H54 (cell line): ENCODE measurements at regions not wholly inside any gene's neighbourhood (a gene's known extent, or its start where the extent isn't known, plus 50 kb on each side); places are given as distances from the start of the nearest gene placed in this dataset.

Experiments used
- DNase-seq: peaks from one replicate; pipeline ENCODE4 v3.0.0; 2011; ENCODE audit warnings: low spot score, mixed read lengths; ENCODE audit not compliant: insufficient read length
- FAIRE-seq: peaks from 3 replicates; lab custom pipeline; 2011; peaks lifted over from hg19 to GRCh38; lab: Jason Lieb, UNC
- POLR2A ChIP-seq: IDR thresholded peaks from 2 replicates; pipeline ENCODE4 v1.6.1; 2011; ENCODE audit warnings: low read depth, mild to moderate bottlenecking, low read length

DNA sequence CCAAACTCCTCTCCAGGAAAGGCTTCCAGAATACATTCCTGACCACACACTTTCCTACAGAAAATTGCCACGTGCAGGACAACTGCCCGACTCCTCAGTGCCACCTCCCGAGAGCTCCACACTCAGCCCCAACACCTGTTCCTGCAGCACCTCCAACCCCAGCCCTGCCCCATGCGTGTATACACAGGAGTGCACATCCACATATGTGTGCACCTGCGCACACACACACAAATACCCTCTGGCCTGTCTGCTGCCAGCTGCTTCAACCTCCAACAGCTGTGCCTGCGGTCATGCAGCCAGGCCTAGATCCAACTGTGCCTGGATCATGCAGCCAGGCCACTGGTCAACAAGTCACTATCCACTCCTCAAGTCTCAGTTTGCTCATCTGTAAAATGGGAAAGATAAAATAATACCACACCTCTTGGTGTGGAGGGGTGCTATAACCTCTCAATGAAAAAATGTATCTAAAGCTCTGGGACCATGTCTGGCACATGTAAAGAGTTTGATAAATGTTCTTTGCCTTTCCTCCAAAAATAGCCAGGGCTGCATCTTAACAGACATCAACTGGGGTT, 152.1 kb upstream of the ID2 start:
- DNase-seq = no peak
- FAIRE-seq = no peak
- no peak for TF ChIP-seq POLR2A

DNA sequence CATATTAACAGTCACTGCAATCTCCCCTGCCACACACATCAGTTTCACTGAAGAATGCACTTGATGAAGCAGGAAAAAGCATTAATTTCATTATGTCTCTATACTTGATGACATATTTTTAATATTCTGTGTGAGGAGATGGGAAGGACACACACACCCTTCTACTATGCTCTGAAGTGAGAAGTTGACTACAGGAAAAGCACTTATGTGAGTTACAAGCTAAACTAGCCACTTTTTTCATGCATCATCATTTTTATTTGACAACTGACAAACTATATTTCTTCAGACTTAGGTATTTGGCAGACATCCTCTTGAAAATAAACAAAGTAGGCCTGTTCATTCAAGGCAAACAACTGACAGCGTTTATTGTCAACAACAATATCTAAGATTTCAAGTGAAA, 150.4 kb upstream of the ID2 start:
- FAIRE-seq (no peak), DNase-seq (no peak)
- no peak for TF ChIP-seq POLR2A

DNA sequence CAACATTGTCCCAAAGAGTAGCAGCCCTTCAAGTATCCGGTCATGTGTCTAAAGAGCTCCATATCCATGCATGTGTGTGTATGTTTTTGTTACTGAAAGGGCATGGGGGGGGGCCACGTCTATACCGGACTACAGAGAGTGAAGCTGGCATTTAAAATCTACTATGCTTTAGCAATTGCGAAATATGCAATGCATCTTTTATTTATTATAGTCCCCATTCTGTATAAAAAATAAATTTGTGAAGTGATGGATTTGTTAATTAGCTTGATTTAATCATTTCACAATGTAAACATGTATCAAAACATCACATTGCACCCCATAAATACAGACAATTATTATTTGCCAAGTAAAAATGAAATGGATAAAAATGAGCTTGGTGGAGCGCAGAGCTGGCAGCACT, 149.4 kb upstream of the ID2 start:
- no peak for DNase-seq
- no peak for TF ChIP-seq POLR2A
- no peak for FAIRE-seq

DNA sequence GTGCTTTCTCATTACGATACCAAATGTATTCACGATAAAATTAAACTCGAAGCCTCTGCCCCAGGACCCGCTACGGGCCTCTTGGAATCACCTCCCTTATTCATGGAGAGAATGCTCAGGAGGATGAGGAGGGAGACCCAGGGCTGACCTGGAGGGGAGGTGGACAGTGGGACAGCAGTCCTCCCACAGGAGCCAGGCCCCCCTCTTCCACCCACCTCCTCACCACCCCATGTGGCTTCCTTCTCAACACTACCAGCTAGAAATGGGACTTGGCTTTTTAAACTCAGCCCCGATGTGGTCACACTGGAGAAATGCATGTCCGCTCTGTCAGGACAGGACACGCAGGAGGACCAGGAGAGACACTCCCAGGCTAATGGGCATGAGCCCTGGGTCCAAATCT, 147.9 kb upstream of the ID2 start:
- no peak for DNase-seq
- TF ChIP-seq POLR2A = no peak
- FAIRE-seq = no peak

DNA sequence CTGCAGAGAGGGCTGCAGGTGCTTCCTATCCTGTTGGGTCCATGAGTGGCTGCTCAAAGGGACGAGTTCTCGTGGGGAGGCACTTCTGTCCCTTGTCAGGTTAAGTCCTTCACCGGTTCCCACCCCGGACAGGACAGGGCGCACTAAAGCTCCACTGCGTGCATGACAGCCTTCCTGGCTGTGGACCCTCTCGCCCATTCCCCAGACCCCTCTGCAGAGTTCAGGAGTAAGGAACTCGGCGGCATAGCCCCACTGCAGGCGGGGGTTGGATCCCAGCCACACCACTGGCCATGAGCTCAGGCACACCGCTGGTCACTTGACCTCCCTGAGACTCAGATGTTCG, 147.5 kb upstream of the ID2 start:
- DNase-seq (no peak), FAIRE-seq (no peak)
- TF ChIP-seq POLR2A = no peak

DNA sequence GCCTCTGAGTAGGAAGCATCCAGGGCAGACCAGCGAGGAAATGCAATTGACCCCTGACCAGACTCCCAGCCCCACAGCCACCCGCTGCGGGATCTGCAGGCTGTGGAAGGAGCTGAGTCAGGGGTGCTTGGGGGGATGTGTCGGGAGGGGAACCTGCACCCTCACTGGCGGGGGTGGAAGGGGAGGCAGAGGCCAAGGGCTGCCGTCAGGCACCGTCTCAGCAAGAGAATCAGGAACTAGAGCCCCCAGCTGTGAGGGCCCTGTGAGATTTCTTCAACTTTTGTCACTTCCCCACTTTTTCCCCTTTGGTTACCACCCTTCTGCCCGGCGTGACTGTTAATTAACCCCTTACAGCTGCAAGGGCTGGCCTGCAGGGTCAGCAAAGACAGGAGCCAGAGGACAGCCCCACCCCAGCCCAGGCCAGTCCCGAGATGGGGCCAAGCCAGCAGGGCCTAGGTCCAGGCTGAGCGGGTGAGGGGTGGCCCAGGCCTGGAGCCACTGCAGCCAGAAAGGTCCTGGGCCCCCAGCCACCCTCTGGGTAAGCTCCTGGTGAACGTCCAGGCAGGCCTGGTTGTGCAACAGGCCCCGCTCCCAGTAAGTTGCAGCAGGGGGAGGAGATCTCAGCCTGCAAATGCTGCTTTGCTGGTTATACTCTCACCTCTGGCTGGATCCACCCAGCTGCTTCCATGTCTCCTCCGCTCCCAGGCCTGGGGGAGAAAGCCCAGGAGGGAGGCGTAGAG, 147.0 kb upstream of the ID2 start:
- FAIRE-seq = no peak
- no peak for DNase-seq
- TF ChIP-seq POLR2A = no peak

DNA sequence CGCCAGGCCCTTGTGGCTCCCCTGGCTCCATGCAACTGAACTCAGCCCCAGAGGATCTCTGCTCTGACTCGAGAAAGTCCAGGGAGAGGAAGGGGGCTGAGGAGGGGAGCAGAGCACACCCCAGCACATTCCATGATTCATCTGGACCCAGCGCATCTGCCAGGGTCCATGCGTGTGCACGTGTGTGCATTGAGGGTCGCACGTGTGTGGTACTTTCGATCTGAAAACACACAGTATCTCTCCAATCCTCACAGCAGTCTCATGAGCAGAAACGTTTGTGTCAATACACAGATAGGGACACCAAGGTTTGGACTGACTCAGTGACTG, 146.4 kb upstream of the ID2 start:
- no peak for TF ChIP-seq POLR2A
- FAIRE-seq = no peak

DNA sequence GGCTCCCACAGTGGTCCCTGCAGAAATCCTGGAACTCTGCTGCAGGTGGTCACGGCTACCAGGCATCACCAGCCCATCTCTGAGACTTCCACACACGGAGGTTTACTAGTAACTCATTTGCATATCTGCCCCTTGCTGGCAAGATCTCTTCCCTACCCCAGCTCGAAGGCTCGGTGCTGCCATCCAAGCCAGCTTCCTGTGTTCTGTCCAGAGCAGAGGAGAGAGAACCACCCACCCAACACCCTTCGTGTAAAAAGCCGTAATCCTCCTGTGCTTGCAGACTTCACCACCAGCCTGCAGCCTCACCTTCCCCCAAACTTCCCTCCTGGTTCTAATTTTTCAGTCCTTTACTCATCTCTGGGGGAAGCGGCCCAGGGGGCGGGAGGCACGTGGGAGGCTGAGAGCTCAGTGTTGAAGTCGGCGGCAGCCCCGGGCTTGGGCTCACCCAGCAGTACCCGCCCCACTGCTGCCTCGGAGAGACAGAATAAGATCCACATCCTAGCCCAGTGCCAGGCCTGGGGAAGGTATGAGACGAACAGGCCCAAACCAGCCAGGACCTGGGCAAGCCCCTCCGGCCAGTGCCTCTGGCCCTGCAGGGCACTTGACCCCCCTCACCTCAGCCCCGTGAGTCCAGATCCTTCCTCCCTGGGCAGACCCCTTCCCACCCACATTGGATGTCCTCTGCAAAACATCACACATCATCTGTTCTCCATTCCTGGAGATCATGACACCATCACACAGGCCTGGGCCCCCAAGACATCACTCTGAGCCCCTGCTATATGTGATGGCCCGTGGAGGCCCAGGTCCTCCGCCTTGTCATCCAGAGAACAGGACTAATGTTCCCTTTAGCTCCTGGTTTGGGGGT, 145.8 kb upstream of the ID2 start:
- no peak for TF ChIP-seq POLR2A
- FAIRE-seq = no peak
- no peak for DNase-seq

More for the DNA sequence above, 146.4 kb upstream of the ID2 start:
- no peak for DNase-seq

DNA sequence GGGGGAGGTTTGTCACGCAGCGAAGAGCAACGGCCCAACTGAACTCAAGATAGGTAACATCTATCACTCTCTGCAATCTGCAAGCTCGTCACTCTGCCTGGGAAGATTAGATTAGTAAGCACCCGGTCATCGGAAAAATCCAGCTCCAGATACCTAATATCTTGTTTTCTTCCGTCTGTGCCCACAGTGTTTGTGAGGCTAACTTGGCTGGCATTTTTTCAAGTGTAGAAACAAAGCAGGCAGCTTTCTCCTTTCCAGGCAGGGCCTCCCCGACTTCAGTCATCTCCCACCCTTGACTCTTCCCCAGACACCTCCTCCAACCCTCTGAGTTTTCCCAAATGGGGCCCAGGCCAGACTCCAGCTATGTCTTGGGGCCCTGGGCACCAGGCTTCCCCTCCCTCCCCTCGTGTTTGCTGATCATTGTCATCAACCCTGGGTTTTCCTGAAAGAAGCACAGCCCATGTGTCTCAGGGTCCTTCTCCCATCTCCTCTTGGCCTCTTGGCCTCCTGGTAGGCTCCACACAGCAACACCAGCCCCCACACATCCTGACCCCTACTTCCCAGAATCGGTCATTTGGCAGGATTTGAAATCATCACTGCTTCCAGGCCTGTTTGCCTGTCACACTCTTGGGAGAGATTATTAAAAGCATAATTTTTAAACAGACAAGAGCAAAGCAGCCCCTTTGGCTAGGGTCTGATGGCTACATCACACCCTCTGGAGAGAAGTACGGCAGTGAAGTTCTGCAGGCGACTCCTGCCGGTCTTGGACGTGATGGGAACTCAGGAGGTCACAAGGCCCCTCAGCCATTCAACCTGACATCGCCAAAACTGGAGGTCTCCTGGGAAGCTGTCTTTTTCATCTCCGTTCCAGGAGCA, 144.9 kb upstream of the ID2 start:
- FAIRE-seq = no peak
- no peak for TF ChIP-seq POLR2A
- no peak for DNase-seq

DNA sequence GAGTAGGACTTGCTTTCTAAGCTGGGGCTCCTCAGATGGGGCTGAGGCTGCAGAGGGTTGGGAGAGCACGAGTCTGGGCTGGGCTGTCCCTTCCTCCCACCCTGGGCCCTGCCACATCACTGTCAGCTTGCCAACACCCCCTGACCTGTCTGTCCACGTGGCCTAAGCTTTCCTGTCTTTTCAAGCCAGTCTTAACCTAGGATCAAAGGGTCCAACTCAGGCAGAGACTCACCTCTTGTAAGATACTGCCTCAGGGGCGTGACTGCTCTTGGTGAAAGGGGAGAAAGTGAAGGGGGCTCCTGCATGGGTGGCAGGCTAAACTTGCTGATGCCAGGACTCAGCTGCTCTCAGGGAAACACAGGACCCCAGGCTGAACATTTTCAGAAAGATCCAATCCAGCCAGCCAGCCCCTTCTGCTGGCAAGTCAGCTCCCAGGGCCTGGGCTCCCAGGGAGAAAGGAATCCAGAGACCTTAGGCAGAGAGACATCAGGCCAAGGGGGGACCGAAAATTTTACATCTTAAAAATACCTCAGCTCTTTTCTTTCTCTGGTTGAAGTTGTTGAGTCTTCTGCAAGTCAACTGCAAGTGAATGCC, 144.2 kb upstream of the ID2 start:
- no peak for FAIRE-seq

DNA sequence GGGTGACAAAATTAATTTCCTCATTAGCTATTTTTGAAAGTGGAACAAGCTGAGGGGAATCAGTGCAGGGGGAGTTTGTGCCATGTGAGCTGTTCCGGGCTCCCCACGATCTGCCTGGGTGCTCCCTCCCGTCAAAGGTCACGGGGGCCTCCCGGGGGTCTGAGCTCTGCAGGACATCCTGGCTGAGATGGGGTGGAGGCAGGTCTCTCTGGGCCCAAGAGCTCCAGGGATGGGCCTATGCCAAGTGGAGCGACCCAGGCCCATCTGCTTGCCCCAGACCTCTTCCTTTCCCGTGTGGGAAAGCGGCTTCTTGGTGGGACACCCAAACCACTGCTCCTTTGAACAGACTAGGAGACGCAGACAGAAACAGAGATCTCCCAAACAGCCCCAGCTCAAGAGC, 143.3 kb upstream of the ID2 start:
- DNase-seq (no peak), FAIRE-seq (no peak)
- no peak for TF ChIP-seq POLR2A

More for the DNA sequence above, 144.2 kb upstream of the ID2 start:
- no peak for TF ChIP-seq POLR2A
- DNase-seq = no peak

DNA sequence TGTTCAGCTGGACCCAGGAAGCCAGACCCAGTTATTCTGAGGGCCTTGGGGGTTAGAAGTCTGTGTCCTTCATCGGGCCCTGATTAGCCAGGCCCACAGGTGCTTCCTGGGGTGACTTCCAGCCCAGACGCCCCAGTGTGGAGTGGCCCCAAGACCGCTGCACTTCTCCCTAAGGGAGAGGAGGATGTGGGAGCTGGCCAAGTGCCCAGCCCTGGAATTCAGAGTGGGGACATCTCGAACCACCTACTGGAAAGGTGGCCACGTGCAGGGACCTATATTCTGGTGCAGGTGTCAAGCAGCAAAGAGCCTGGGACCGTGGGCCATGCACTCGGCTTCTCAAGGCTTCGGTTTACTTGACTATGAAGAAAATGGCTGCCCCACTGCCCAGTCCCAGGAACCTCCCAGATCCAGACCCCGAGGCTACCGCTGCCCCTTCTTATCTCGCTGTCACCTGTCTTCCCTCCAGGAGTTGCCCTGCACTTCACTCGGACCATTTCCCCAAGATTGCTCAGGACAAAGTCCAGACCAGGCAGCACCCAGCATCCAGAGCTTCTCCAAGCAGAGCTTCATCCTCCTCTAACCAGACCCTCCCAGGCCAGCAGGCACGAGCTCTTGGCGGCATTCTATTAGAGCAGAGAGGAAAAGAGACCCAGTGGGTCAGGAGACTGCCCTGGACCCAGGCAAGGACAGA, 142.8 kb upstream of the ID2 start:
- no peak for TF ChIP-seq POLR2A
- DNase-seq (no peak), FAIRE-seq (no peak)

DNA sequence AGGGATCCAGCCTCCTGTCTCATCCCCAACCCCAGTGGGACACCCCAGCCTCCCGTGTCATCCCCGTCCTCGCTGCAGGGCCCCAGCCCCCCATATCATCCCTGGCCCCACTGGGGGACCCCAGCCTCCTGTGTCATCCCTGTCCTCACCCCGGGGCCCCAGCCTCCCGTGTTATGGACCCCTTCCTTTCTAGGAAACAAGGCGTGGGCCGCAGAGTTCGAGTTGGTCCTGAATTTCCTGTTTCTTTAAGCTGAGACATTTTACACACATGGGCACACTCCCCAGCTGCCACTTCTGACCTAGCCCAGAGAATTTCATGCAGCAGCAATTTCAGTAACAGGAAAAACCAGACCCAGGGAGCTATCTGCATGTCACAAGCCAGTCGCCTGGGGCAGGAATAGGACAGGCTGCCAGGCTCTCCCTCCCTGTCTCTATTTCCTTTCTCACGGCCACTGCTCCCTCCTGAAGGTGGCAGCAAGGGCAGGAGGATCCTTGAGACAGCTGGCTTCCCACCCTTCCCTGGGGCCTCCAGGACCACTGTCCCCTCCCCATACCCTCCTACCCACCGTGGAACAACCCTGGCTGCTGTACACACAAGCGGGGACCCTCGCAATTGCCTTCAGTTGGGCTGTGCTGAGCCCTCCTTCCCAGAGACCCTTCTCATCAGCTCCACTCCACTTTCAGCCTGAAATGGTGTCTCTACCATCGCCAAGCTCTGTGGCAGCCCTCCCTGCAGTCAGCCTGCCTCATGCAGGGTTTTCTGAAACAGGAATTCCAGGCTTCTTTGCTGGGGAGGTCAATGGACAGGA, 141.9 kb upstream of the ID2 start:
- no peak for TF ChIP-seq POLR2A
- no peak for FAIRE-seq
- DNase-seq = no peak
